GM21619 (cell line): ENCODE measurements at regions not wholly inside any gene's neighbourhood (a gene's known extent, or its start where the extent isn't known, plus 50 kb on each side); places are given as distances from the start of the nearest gene placed in this dataset.
"Not testable (repeated sequence)": the region's sequence is repeated elsewhere in the genome, so short reads cannot be mapped to it uniquely, and the experiment has no call there.

Source experiments
- ATAC-seq: cut with Tn5 transposase; IDR thresholded peaks from one replicate; pipeline ENCODE4 v1.9.1; 2021; ENCODE audit not compliant: unreplicated experiment

DNA sequence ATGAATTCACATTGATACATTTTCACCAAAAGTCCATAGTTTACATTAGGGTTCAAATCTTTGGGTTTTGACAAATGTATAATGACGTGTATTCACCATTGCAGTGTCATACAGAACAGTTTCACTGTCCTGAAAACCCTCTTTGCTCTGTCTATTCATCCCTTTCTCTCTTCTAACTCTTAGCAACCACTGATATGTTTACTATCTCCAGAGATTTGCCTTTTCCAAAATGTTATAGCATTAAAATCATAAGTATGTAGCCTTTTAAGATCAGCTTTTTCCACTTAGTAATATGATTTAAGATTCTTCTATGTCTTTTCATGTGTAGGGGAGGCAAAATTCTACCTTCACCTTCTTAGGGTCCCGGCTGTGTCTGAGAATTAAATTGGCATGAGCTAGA is 203.8 kb downstream of the TPRG1 start:
- ATAC-seq = no peak

DNA sequence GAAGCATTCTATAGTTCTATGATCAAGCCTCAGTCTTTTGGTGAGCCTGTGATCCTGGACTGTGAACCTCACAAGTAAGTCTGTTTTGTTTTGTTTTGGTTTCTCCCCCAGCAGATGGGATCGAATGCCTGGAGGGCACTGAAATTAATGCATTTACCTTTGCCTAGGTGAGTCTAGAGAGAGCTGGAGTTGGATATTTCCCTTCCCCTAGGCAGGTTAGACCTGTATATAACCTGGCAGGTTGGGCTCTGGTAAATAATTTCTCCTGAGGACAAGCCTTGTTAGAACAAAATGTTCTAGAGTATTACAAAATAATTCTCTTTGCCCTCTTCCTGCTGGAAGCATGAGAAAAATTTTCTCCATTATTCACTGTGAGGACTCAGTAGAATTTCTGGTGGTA is 211.9 kb downstream of the TPRG1 start:
- ATAC-seq = no peak

GRCh38 chr3:189385880-189386279 is 214.1 kb downstream of the TPRG1 start:
- ATAC-seq = not testable (repeated sequence)

- no peak for ATAC-seq
These were observed 215.0 kb downstream of the TPRG1 start for GRCh38 chr3:189386739-189387138.

- ATAC-seq = no peak
These were observed 217.6 kb downstream of the TPRG1 start for GRCh38 chr3:189389346-189389745.

DNA sequence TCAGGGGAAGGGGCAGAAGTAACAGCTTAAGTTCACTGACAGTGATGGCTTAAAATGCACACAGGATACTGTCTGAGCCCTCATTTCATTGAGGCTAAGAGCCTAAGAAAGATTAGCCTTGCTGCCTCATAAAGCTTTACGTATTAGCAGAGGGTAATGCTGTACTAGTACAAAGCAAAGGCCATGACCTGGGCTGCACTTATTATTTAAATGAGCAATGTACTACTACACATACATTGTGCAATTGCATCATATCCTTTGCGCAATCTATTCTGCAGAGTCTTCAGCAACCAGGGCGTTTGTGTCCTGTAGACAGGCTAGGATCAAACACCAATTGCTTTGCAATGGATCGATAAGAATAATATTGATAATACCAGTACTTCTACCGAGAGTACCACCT is 221.8 kb downstream of the TPRG1 start:
- ATAC-seq = no peak

DNA sequence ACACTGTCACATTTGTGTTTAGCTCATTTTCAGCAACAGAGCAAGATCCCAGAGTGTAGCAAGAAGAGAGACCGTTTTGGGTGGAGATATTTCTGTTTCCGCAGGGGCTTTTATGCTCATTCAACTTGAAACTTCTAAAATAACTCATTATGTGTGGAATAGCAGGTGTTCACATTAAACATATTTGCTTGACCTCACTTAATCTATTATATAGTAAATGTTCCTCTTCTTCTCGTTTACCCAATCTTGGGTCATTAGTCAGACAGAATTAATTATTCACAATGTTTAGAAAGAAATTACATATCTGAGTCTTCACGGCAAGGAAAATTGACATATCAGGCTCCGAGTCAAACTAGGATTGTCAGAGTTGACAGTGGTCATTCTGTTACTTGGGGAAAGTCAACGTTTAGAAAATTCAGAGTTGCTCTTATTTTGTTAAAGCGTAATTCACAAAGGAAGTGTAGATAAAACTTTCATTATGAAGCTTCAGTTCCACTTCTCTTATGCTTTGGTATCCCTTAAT is 222.9 kb downstream of the TPRG1 start:
- peak; percentile 84 for ATAC-seq

DNA sequence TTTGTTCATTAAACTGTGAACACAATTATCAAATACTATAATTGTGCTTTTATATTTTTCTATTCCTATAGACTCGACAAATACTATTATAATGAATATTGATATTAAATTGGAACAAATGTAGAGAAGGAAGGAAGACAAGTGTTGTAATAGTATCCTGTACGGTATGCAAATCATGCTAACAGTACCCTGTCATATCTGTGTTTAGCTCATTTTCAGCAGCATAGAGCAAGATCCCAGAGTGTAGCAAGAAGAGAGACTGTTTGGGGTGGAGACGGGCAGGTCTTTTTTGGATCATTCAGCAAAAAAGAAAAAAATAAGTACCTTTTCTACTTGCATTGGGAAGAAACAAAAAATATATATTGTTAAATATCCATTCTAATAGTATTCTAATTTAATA is 224.1 kb downstream of the TPRG1 start:
- no peak for ATAC-seq

GRCh38 chr3:189398656-189399055 is 226.9 kb downstream of the TPRG1 start:
- no peak for ATAC-seq

GRCh38 chr3:189401196-189401595 is 229.4 kb downstream of the TPRG1 start:
- no peak for ATAC-seq

DNA sequence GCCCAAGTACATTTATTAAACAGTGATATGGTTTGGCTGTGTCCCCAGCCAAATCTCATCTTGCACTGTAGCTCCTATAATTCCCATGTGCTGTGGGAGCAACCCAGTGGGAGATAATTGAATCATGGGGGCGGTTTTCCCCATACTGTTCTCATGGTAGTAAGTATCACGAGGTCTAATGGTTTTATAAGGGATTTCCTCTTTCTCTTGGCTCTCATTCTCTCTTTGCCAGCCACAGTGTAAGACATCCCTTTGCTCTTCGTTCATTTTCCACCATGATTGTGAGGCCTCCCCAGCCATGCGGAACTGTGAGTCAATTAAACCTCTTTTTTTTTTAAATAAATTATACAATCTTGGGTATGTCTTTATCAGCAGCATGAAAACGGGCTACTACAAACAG is 228.0 kb upstream of the TP63 start:
- no peak for ATAC-seq

- no peak for ATAC-seq
These were observed 227.2 kb upstream of the TP63 start for GRCh38 chr3:189404024-189404423.

DNA sequence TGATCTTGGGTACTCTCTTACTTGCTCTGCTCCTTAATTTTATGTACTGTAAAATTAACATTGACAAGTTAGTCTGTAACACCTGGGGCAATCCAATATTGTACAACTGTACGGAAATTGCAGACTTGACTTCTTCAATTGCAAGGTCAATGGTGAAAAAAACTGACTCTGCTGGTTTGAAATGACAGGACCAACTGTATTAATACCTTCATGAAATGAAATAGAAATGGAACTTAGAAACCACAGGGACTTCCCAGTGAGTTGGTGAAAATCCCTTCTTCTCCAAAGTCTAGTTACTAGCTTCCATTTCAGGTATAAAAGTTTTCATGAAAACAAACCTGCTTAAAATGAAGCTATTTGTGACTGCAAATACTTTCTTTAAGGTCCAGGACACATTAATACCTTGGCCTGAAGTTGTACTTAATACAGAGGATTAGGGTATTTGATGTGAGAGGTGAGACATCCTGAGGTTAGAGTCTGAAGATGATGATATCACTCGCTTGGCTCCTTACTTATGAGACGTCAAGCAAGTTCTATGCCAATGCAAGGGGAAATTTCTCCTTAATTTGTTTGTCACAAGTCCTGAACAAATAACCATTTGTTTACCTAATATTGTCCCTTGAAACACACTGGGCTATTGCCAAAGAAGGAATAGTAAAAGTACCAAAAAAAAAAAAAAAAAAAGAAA is 226.2 kb upstream of the TP63 start:
- ATAC-seq = no peak

GRCh38 chr3:189406148-189406547 is 225.0 kb upstream of the TP63 start:
- ATAC-seq = no peak

GRCh38 chr3:189410522-189410921 is 220.7 kb upstream of the TP63 start:
- no peak for ATAC-seq

- no peak for ATAC-seq
These were observed 212.2 kb upstream of the TP63 start for GRCh38 chr3:189419038-189419437.

DNA sequence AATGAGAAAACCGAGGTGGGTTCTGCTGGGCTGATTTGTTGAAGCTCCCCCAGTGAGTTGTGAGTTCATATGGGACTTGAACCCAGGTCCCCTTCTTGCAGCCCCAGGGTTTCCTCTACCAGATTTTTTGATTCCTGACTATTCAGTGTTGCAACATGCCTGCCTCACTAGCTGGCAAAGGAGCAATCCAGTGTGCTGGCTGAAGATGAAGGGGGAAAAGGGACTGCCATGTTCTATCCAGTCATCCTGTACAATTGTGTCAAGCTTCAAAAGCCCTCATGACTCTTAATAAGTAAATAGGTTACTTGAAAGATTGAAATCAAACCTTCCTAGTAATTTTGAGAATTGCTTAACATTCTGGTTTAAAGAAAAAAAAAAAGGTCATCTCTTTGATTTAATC is 211.5 kb upstream of the TP63 start:
- no peak for ATAC-seq

DNA sequence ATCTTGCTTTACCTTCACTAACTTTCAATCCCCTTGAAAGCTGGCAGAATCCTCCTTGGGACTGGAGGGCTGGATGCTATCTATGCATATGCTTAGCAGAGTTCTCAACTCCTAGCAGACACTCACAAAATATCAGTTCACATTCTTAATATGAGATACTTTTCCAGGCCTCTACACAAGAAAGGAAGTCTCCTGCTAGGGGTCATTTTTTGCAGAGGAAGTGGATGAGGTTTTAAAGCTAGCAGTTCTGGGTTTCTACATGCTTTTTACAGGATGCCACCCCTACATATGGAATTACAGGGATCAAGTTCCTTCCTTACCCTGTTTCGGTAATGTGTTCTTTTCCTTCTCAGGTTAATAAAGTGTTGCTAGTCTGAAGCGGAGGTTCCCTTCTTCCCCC is 206.3 kb upstream of the TP63 start:
- no peak for ATAC-seq

DNA sequence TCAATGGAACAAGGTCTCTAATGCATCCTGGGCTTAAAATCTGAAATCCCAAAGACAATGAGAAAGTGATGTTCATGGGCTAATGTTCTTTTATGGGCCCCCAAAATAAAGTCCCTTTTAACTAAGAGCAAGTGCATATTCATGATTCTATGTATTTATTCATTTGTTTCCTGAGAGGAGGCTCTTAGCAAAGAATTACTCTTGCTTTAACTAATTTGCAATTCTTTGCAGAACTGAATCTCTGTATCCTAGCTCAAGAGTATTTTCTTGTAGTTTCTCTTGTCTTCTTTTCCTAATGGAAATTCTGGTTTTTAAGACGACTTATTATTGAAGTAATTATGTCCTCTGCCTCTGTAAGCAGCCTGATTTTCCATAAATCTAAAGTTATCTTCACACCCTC is 202.2 kb upstream of the TP63 start:
- ATAC-seq = no peak

DNA sequence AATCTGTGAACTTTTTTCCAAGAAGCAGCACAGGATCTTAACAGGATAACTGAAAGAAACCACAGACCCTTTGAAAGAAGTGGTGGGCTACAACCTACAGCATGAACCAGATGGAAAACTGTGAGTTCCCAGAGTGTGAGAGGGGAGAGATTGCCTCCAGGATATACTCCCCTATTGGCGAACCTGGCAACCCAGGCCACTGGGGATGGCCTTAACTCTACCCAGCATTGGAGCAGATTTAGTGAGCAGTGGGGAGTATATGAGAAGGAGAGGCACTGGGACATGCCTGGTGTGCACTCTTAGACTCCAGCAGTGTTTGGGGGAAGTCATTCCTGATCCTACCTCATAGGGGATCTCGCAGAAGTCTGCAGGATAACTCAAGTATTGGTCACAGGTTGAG is 201.0 kb upstream of the TP63 start:
- no peak for ATAC-seq

GRCh38 chr3:189442257-189442656 is 188.9 kb upstream of the TP63 start:
- ATAC-seq = not testable (repeated sequence)

- ATAC-seq = no peak
These were observed 184.1 kb upstream of the TP63 start for GRCh38 chr3:189446959-189447560.

DNA sequence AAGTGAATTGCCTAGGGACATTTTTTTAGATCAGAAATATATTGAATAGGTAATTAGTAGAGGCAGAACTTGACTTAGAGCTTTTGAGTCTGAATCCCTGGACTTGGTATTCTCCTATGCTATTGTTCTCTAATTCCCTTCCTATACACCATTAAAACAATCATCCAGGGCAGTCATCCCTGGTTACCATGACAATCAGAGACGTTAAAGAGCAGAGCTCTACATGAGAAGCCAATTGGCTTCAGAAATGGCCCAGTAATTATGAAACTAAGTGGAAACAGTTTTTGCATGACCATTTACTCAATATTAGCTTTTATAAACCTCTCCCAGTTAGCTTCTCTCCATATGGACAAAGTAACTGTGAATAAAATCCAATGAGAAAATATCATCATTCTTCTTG is 182.1 kb upstream of the TP63 start:
- ATAC-seq = no peak
